Activated T-cell treated with anti-CD3 and anti-CD28 coated beads, Interleukin-2, amount 50 U/mL, for 4 hours (primary cell): ENCODE measurements at regions not wholly inside any gene's neighbourhood (a gene's known extent, or its start where the extent isn't known, plus 50 kb on each side); places are given as distances from the start of the nearest gene placed in this dataset.

ENCODE experiments used
- ATAC-seq, 2 donors: fragments of 200-7000 bp; cut with Tn5 transposase; one replicate each; pipeline ENCODE4 v1.10.0; 2021
- DNase-seq: peaks from one replicate; pipeline ENCODE4 v3.0.0-alpha.2; 2020
- H3K27me3 Mint-ChIP-seq: one replicate; pipeline ENCODE4 v1.8.0; 2021; ENCODE audit warnings: low read depth, mixed read lengths
- H3K36me3 Mint-ChIP-seq: one replicate; pipeline ENCODE4 v1.8.0; 2022; ENCODE audit warnings: mixed read lengths; ENCODE audit not compliant: insufficient read depth
- H3K4me1 Mint-ChIP-seq: one replicate; pipeline ENCODE4 v1.8.0; 2021; ENCODE audit warnings: low read depth, mixed read lengths
- H3K4me3 Mint-ChIP-seq: one replicate; pipeline ENCODE4 v1.8.0; 2021; ENCODE audit warnings: mild to moderate bottlenecking, moderate library complexity, mixed read lengths
- H3K9me3 Mint-ChIP-seq: one replicate; pipeline ENCODE4 v1.8.0; 2021; ENCODE audit warnings: mixed read lengths

GRCh38 chr2:13546131-13546530 is 829.4 kb downstream of the TRIB2 start:
- Mint-ChIP-seq H3K36me3 (no peaks in the 10 kb centered on the region), H3K4me1 (no peaks in the 10 kb centered on the region), H3K4me3 (no peak overlapping the region), H3K9me3 (no peaks in the 10 kb centered on the region), H3K27me3 (no peaks in the 10 kb centered on the region)
- ATAC-seq (no peak), DNase-seq (no peak)

DNA sequence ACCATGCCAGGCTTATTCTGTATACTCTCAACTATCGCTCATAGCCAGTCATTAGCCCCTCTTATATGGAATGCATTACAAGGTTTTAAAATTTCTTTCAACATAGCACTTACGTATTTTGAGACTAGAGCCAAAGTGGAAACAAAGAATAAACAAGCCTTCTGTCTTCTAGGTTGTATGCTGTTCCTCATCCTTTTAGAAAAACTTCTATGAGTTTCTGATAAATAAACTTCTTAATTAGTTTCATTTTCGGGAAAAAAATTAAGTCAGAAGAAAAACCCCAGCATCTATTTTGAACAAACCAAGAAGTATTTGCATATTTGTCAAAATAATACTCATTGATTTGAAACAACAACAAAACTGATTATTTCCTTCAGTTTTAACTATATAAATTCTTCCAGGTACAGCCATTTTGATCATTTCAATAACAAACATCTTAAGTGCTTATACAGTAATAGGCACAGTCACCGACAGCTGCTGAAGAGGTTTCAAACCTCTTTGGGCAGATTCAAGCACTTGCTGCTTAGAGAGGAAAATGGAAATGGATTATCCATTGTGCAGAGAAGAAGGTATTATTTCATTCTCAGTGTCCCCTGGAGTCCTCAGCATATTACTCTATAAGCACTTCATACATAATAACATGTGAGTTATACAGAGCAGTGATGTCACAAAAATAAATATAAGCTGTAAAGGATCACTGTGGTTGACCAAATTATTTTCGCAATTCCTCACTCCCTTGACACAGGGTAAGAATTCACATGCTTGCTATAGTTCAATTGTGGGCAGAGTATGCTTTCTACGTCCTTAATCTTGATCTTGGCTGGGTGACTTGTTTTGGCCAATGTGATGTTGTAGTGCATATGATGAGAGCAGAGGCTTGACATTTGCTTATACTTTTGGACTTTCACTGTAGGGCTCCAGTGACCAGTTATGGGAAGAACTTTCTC is 833.8 kb downstream of the TRIB2 start:
- ATAC-seq (no peak), DNase-seq (no peak)
- H3K27me3 Mint-ChIP-seq: no peaks in the 10 kb centered on the region
- no peaks in the 10 kb centered on the region for H3K4me1 Mint-ChIP-seq
- no peaks in the 10 kb centered on the region for H3K36me3 Mint-ChIP-seq
- H3K9me3 Mint-ChIP-seq: no peaks in the 10 kb centered on the region
- H3K4me3 Mint-ChIP-seq: no peak overlapping the region

GRCh38 chr2:13558368-13558767 is 841.6 kb downstream of the TRIB2 start:
- Mint-ChIP-seq H3K4me3 (no peak overlapping the region), H3K9me3 (peaks cover 10% of the 10 kb centered on the region), H3K4me1 (no peaks in the 10 kb centered on the region), H3K36me3 (no peaks in the 10 kb centered on the region), H3K27me3 (no peaks in the 10 kb centered on the region)
- ATAC-seq (no peak), DNase-seq (no peak)

GRCh38 chr2:13560322-13560721 is 843.6 kb downstream of the TRIB2 start:
- Mint-ChIP-seq H3K4me3 (no peak overlapping the region), H3K4me1 (no peaks in the 10 kb centered on the region), H3K36me3 (no peaks in the 10 kb centered on the region), H3K9me3 (peaks cover 10% of the 10 kb centered on the region), H3K27me3 (no peaks in the 10 kb centered on the region)
- no peak for ATAC-seq
- DNase-seq: no peak

DNA sequence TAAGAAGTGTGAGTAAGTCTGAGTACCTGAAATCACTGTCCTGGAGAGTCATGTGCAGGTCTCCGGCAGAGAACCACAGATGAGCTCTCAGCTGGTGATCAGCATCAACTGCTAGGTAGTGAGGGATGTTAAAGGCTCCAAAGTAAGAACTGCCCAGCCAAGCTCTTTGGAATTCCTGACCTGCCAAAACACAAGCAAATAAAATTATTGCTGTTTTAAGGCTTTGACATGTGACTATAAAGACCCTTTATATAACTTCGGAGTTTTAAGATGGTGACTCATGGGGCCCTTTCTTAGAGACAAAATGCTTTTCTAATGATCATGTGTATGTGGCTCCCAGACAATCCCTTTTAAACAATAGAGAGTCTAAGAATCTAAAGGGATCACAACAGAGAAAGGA is 855.7 kb downstream of the TRIB2 start:
- H3K36me3 Mint-ChIP-seq: no peaks in the 10 kb centered on the region
- peaks cover 10% of the 10 kb centered on the region for H3K9me3 Mint-ChIP-seq
- H3K27me3 Mint-ChIP-seq: no peaks in the 10 kb centered on the region
- H3K4me3 Mint-ChIP-seq: no peak overlapping the region
- ATAC-seq: no peak
- DNase-seq: no peak
- no peaks in the 10 kb centered on the region for H3K4me1 Mint-ChIP-seq

DNA sequence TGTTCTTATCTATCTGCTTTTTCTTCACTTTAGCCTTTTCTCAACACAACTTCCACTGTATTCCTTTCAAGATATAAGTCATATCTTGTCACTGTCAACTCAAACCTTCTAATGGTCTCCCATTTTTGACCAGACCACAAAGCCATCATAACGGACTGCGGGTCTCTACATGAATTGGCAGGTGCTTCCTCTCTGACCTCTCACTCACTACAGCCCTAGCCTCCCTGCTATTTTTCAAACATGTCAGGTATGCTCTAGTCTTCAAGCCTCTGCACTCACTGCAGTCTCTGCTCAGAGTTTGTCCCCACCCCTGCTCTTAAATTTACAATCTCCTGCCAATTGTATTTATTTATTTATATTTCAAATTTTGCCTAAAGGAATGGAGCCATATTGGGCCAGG is 858.1 kb downstream of the TRIB2 start:
- peaks cover 7% of the 10 kb centered on the region for H3K9me3 Mint-ChIP-seq
- H3K27me3 Mint-ChIP-seq: no peaks in the 10 kb centered on the region
- DNase-seq: no peak
- H3K4me3 Mint-ChIP-seq: no peak overlapping the region
- no peaks in the 10 kb centered on the region for H3K36me3 Mint-ChIP-seq
- no peak for ATAC-seq
- H3K4me1 Mint-ChIP-seq: no peaks in the 10 kb centered on the region

DNA sequence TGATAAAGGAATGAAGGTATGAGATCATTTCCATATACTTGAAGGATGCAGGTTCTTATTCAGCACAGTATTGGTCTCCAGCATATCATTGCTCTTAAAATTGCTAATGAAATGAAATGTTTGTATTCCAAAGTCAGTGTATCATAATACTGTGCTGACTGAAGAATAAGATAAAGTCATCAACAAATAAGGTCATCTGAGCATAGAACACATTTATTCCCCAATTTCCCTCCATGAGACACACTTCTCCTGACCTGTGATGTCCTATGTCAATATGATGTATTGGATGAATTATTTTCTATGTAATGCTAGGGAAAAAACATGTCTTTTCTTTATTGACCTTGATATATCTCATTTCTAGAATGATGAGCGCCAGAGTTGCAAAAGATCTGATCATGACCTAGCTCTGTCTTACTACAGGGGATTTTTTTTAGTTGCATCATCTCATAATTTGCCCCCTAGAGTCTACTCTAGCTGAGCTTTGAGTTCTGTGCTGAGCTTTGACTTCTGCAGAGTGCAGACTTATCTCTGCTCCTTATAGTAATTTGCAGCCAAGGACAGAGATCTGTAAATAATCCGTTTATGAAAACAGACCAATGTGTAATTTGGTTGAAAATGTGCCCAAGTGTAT is 859.8 kb downstream of the TRIB2 start:
- Mint-ChIP-seq H3K4me3 (no peak overlapping the region), H3K27me3 (no peaks in the 10 kb centered on the region), H3K9me3 (peaks cover 7% of the 10 kb centered on the region), H3K36me3 (no peaks in the 10 kb centered on the region), H3K4me1 (no peaks in the 10 kb centered on the region)
- ATAC-seq: no peak
- DNase-seq: no peak

DNA sequence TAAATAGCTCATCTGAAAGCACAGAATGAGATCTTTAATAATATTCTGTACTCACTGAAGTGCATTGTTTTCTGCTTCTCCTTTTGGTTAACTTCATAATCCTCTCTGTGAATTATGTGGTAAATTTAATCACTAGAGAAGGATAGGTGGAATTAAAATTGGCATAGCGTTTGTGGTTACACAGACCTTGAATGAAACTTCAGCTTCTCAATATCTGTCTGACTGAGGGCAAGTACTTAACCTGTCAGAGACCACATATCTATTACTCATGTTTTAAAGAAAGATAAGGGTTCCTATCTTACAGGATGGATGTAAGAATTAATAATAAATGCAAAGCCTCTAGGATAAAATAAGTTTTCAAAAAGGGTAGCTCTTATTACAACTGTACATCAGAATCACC is 861.8 kb downstream of the TRIB2 start:
- H3K4me1 Mint-ChIP-seq: no peaks in the 10 kb centered on the region
- H3K4me3 Mint-ChIP-seq: no peak overlapping the region
- no peak for ATAC-seq

GRCh38 chr2:13581471-13581870 is 864.7 kb downstream of the TRIB2 start:
- Mint-ChIP-seq H3K36me3 (no peaks in the 10 kb centered on the region), H3K27me3 (no peaks in the 10 kb centered on the region), H3K9me3 (no peaks in the 10 kb centered on the region), H3K4me3 (no peak overlapping the region), H3K4me1 (no peaks in the 10 kb centered on the region)
- DNase-seq: no peak
- ATAC-seq: no peak

More for the DNA sequence above, 861.8 kb downstream of the TRIB2 start:
- DNase-seq: no peak
- no peaks in the 10 kb centered on the region for H3K9me3 Mint-ChIP-seq
- H3K36me3 Mint-ChIP-seq: no peaks in the 10 kb centered on the region
- H3K27me3 Mint-ChIP-seq: no peaks in the 10 kb centered on the region

- H3K4me3 Mint-ChIP-seq: no peak overlapping the region
- H3K9me3 Mint-ChIP-seq: no peaks in the 10 kb centered on the region
- DNase-seq (no peak), ATAC-seq (no peak)
- H3K27me3 Mint-ChIP-seq: no peaks in the 10 kb centered on the region
- H3K4me1 Mint-ChIP-seq: no peaks in the 10 kb centered on the region
- H3K36me3 Mint-ChIP-seq: no peaks in the 10 kb centered on the region
Measured at GRCh38 chr2:13583609-13584008, 866.9 kb downstream of the TRIB2 start.

DNA sequence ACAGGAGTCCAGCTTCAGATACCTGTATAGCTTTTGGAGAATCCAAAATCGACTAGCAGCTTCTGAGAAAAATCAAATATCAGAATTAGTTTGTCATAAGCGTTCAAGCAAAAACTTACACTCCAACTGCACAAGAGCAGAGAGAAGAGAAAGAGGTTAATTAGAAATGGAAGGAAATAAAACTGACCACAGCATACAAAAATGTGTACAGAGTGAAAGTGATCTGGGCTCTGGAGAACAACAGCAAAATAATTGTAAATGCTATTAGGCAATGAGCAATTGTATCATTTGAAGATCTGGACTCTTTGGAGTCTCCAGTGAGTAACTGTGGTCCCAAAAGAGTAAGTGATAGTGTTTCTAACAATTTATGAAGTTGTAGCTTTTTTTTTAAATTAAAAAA is 867.3 kb downstream of the TRIB2 start:
- no peak overlapping the region for H3K4me3 Mint-ChIP-seq
- DNase-seq (no peak), ATAC-seq (no peak)
- H3K4me1 Mint-ChIP-seq: no peaks in the 10 kb centered on the region
- no peaks in the 10 kb centered on the region for H3K27me3 Mint-ChIP-seq
- H3K36me3 Mint-ChIP-seq: no peaks in the 10 kb centered on the region
- H3K9me3 Mint-ChIP-seq: no peaks in the 10 kb centered on the region

GRCh38 chr2:13585732-13586131 is 869.0 kb downstream of the TRIB2 start:
- H3K27me3 Mint-ChIP-seq: no peaks in the 10 kb centered on the region
- no peaks in the 10 kb centered on the region for H3K36me3 Mint-ChIP-seq
- no peak overlapping the region for H3K4me3 Mint-ChIP-seq
- no peaks in the 10 kb centered on the region for H3K4me1 Mint-ChIP-seq
- peaks cover 3% of the 10 kb centered on the region for H3K9me3 Mint-ChIP-seq
- no peak for ATAC-seq
- no peak for DNase-seq

DNA sequence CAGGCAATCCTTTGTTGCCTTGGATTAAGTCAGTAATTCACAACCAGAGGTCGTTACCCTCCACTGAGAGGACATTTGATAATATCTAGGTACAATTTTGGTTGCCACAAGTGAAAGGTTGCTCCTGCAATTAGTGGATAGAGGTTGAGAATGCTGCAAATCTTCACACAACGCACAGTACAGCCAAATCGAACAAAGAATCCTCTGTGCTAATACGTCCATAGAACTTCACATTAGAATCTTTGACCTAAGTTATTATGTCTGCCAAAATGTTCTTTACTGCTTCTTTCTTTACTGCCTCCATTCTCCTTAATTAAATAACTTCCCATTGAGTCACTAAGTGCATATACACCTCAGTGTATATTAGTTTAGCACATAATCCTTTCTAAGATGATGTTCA is 879.5 kb downstream of the TRIB2 start:
- no peaks in the 10 kb centered on the region for H3K4me1 Mint-ChIP-seq
- H3K4me3 Mint-ChIP-seq: no peak overlapping the region
- H3K9me3 Mint-ChIP-seq: peaks cover 2% of the 10 kb centered on the region
- no peaks in the 10 kb centered on the region for H3K27me3 Mint-ChIP-seq
- DNase-seq (no peak), ATAC-seq (no peak)
- H3K36me3 Mint-ChIP-seq: no peaks in the 10 kb centered on the region

GRCh38 chr2:13597176-13597575 is 880.4 kb downstream of the TRIB2 start:
- ATAC-seq: no peak
- no peak for DNase-seq
- Mint-ChIP-seq H3K4me3 (no peak overlapping the region), H3K27me3 (no peaks in the 10 kb centered on the region), H3K36me3 (no peaks in the 10 kb centered on the region), H3K9me3 (no peaks in the 10 kb centered on the region), H3K4me1 (no peaks in the 10 kb centered on the region)

- no peaks in the 10 kb centered on the region for H3K9me3 Mint-ChIP-seq
- no peaks in the 10 kb centered on the region for H3K36me3 Mint-ChIP-seq
- ATAC-seq: no peak
- H3K27me3 Mint-ChIP-seq: no peaks in the 10 kb centered on the region
- H3K4me3 Mint-ChIP-seq: no peak overlapping the region
- DNase-seq: no peak
- H3K4me1 Mint-ChIP-seq: no peaks in the 10 kb centered on the region
Measured at GRCh38 chr2:13601506-13601905, 884.8 kb downstream of the TRIB2 start.
